ENCODE measurements at regions not wholly inside any gene's neighbourhood (a gene's known extent, or its start where the extent isn't known, plus 50 kb on each side); places are given as distances from the start of the nearest gene placed in this dataset.

DNA sequence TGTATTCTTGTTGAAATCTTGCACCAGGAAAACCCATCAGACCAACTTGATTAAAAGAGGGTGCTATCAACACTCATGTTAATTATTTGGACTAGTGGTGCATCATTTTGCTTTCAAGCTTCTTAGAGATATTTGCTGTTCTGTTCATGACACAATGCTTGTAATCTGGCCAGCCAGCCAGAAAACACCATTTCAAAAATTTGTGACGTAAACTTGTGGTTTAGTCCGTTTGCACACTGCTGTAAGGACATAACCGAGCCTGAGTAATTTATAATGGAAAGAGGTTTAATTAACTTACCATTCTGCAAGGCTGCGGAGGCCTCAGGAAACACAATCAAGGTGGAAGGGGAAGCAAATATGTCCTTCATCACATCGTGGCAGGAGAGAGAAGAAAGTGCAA, 374.3 kb upstream of the TGFBR2 start:
- H3K4me1 Mint-ChIP-seq (ENCODE audit: low read depth, unreplicated experiment): peaks cover 11% of the 10 kb centered on the region
- peaks cover 11% of the 10 kb centered on the region for H3K36me3 Mint-ChIP-seq (ENCODE audit: insufficient read depth, unreplicated experiment)
- H3K9me3 Mint-ChIP-seq (ENCODE audit: unreplicated experiment): peaks cover 31% of the 10 kb centered on the region
- POLR2A ChIA-PET: no interaction called here
- no peak overlapping the region for H3K4me3 Mint-ChIP-seq (ENCODE audit: unreplicated experiment)
- CTCF ChIA-PET: no interaction called here
- H3K27me3 Mint-ChIP-seq (ENCODE audit: insufficient read depth, unreplicated experiment): no peaks in the 10 kb centered on the region
- H3K27ac Mint-ChIP-seq (ENCODE audit: unreplicated experiment): no peak overlapping the region
- no peaks in the 10 kb centered on the region for H3K9me3 ChIP-seq
- no TSS peak for BruUV-seq (replicated peaks)
- H3K36me3 ChIP-seq (ENCODE audit: control insufficient read depth, insufficient read depth, low read length): no peaks in the 10 kb centered on the region
- intact Hi-C loops (cut with micrococcal nuclease; ENCODE audit: unreplicated experiment): no loop called here
- DNase-seq: no peak
- no peak overlapping the region for H3K4me3 ChIP-seq (ENCODE audit: low read depth, low read length)
- peaks cover 22% of the 10 kb centered on the region for H3K4me1 ChIP-seq
- TF ChIP-seq, protein P1, sequence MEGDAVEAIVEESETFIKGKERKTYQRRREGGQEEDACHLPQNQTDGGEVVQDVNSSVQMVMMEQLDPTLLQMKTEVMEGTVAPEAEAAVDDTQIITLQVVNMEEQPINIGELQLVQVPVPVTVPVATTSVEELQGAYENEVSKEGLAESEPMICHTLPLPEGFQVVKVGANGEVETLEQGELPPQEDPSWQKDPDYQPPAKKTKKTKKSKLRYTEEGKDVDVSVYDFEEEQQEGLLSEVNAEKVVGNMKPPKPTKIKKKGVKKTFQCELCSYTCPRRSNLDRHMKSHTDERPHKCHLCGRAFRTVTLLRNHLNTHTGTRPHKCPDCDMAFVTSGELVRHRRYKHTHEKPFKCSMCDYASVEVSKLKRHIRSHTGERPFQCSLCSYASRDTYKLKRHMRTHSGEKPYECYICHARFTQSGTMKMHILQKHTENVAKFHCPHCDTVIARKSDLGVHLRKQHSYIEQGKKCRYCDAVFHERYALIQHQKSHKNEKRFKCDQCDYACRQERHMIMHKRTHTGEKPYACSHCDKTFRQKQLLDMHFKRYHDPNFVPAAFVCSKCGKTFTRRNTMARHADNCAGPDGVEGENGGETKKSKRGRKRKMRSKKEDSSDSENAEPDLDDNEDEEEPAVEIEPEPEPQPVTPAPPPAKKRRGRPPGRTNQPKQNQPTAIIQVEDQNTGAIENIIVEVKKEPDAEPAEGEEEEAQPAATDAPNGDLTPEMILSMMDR (IDR thresholded peaks at IDR 0.05; ENCODE audit: insufficient read depth in 1 of 2, low read depth in 1 of 2, low read length in 1 of 2, severe bottlenecking in 1 of 2, unreplicated experiment in 1 of 2): no peak
- H3K27me3 ChIP-seq (replicated peaks; ENCODE audit: control insufficient read depth, insufficient read depth, low read length): no peaks in the 10 kb centered on the region

GRCh38 chr3:30233913-30234646, 372.3 kb upstream of the TGFBR2 start:
- no peaks in the 10 kb centered on the region for H3K4me1 Mint-ChIP-seq (ENCODE audit: low read depth, unreplicated experiment)
- POLR2A ChIA-PET: no interaction called here
- no peaks in the 10 kb centered on the region for H3K27me3 Mint-ChIP-seq (ENCODE audit: insufficient read depth, unreplicated experiment)
- CTCF ChIA-PET: no interaction called here
- intact Hi-C loops (cut with micrococcal nuclease; ENCODE audit: unreplicated experiment): no loop called here
- H3K9me3 ChIP-seq: no peaks in the 10 kb centered on the region; the same call in 1 of the 2 replicates
- H3K27ac Mint-ChIP-seq (ENCODE audit: unreplicated experiment): no peak overlapping the region
- H3K36me3 ChIP-seq (ENCODE audit: control insufficient read depth, insufficient read depth, low read length): no peaks in the 10 kb centered on the region
- peaks cover 6% of the 10 kb centered on the region; the same call in 1 of the 2 replicates for H3K4me1 ChIP-seq
- no peak for DNase-seq
- no peaks in the 10 kb centered on the region for H3K36me3 Mint-ChIP-seq (ENCODE audit: insufficient read depth, unreplicated experiment)
- no peaks in the 10 kb centered on the region for H3K27me3 ChIP-seq (replicated peaks; ENCODE audit: control insufficient read depth, insufficient read depth, low read length)
- TF ChIP-seq, protein P1 (IDR thresholded peaks at IDR 0.05; ENCODE audit: insufficient read depth in 1 of 2, low read depth in 1 of 2, low read length in 1 of 2, severe bottlenecking in 1 of 2, unreplicated experiment in 1 of 2): no peak
- no peak overlapping the region for H3K4me3 Mint-ChIP-seq (ENCODE audit: unreplicated experiment)
- peaks cover 35% of the 10 kb centered on the region for H3K9me3 Mint-ChIP-seq (ENCODE audit: unreplicated experiment)
- no TSS peak for BruUV-seq (replicated peaks)
- H3K4me3 ChIP-seq (ENCODE audit: low read depth, low read length): no peak overlapping the region

- Mint-ChIP-seq H3K4me1 (ENCODE audit: low read depth, unreplicated experiment) (no peaks in the 10 kb centered on the region), H3K9me3 (ENCODE audit: unreplicated experiment) (peaks cover 38% of the 10 kb centered on the region), H3K4me3 (ENCODE audit: unreplicated experiment) (no peak overlapping the region), H3K36me3 (ENCODE audit: insufficient read depth, unreplicated experiment) (no peaks in the 10 kb centered on the region), H3K27me3 (ENCODE audit: insufficient read depth, unreplicated experiment) (no peaks in the 10 kb centered on the region), H3K27ac (ENCODE audit: unreplicated experiment) (no peak overlapping the region)
- H3K36me3 ChIP-seq (ENCODE audit: control insufficient read depth, insufficient read depth, low read length): no peaks in the 10 kb centered on the region
- H3K9me3 ChIP-seq: no peaks in the 10 kb centered on the region; the same call in 1 of the 2 replicates
- no peak for DNase-seq
- intact Hi-C loops (cut with micrococcal nuclease; ENCODE audit: unreplicated experiment): no loop called here
- ChIA-PET POLR2A (no interaction called here), CTCF (no interaction called here)
- no TSS peak for BruUV-seq (replicated peaks)
- H3K4me3 ChIP-seq (ENCODE audit: low read depth, low read length): no peak overlapping the region
- H3K27me3 ChIP-seq (replicated peaks; ENCODE audit: control insufficient read depth, insufficient read depth, low read length): no peaks in the 10 kb centered on the region
- H3K4me1 ChIP-seq: peaks cover 6% of the 10 kb centered on the region; the same call in 1 of the 2 replicates
- TF ChIP-seq, protein P1 (IDR thresholded peaks at IDR 0.05; ENCODE audit: insufficient read depth in 1 of 2, low read depth in 1 of 2, low read length in 1 of 2, severe bottlenecking in 1 of 2, unreplicated experiment in 1 of 2): no peak
Observed at GRCh38 chr3:30236011-30236410, 370.4 kb upstream of the TGFBR2 start.

All from Caco-2 (cell line).